ENCODE measurements at regions not wholly inside any gene's neighbourhood (a gene's known extent, or its start where the extent isn't known, plus 50 kb on each side); places are given as distances from the start of the nearest gene placed in this dataset.

GRCh38 chr15:70556779-70557178, 206.6 kb downstream of the UACA start:
- FAIRE-seq: no peak
- DNase-seq (ENCODE audit: low spot score): no peak

- FAIRE-seq: no peak
Measured at GRCh38 chr15:70556151-70556741, 207.1 kb downstream of the UACA start.

GRCh38 chr15:70555713-70556112, 207.6 kb downstream of the UACA start:
- no peak for DNase-seq (ENCODE audit: low spot score)
- FAIRE-seq: no peak

More at GRCh38 chr15:70556151-70556741, 207.1 kb downstream of the UACA start:
- no peak for DNase-seq (ENCODE audit: low spot score)

GRCh38 chr15:70547846-70548487, 215.4 kb downstream of the UACA start:
- no peak for FAIRE-seq

GRCh38 chr15:70545526-70545925, 217.8 kb downstream of the UACA start:
- DNase-seq (ENCODE audit: low spot score): no peak
- FAIRE-seq: no peak

More at GRCh38 chr15:70547846-70548487, 215.4 kb downstream of the UACA start:
- DNase-seq (ENCODE audit: low spot score): no peak

GRCh38 chr15:70541511-70541910, 221.8 kb downstream of the UACA start:
- no peak for FAIRE-seq
- DNase-seq (ENCODE audit: low spot score): no peak

GRCh38 chr15:70539912-70540530, 223.3 kb downstream of the UACA start:
- FAIRE-seq (no peak), DNase-seq (ENCODE audit: low spot score) (no peak)

- DNase-seq (ENCODE audit: low spot score): no peak
- FAIRE-seq: no peak
Measured at GRCh38 chr15:70539409-70539808, 223.9 kb downstream of the UACA start.

- DNase-seq (ENCODE audit: low spot score): peak; percentile 52
- no peak for FAIRE-seq
Measured at GRCh38 chr15:70538278-70538677, 225.1 kb downstream of the UACA start.

- no peak for FAIRE-seq
Measured at GRCh38 chr15:70535955-70536338, 227.4 kb downstream of the UACA start.

GRCh38 chr15:70535071-70535954, 228.0 kb downstream of the UACA start:
- no peak for FAIRE-seq

More at GRCh38 chr15:70535955-70536338, 227.4 kb downstream of the UACA start:
- no peak for DNase-seq (ENCODE audit: low spot score)

GRCh38 chr15:70533931-70534742, 229.2 kb downstream of the UACA start:
- FAIRE-seq (no peak), DNase-seq (ENCODE audit: low spot score) (no peak)

More at GRCh38 chr15:70535071-70535954, 228.0 kb downstream of the UACA start:
- no peak for DNase-seq (ENCODE audit: low spot score)

GRCh38 chr15:70532531-70533186, 230.7 kb downstream of the UACA start:
- DNase-seq (ENCODE audit: low spot score) (no peak), FAIRE-seq (no peak)

- FAIRE-seq: no peak
- DNase-seq (ENCODE audit: low spot score): no peak
Measured at GRCh38 chr15:70531576-70531975, 231.8 kb downstream of the UACA start.

- DNase-seq (ENCODE audit: low spot score) (no peak), FAIRE-seq (no peak)
Measured at GRCh38 chr15:70530906-70531305, 232.5 kb downstream of the UACA start.

- FAIRE-seq (no peak), DNase-seq (ENCODE audit: low spot score) (no peak)
Measured at GRCh38 chr15:70530503-70530902, 232.9 kb downstream of the UACA start.

- FAIRE-seq (peak; percentile 91), DNase-seq (ENCODE audit: low spot score) (no peak)
Measured at GRCh38 chr15:70530017-70530499, 233.3 kb downstream of the UACA start.

- FAIRE-seq (no peak), DNase-seq (ENCODE audit: low spot score) (no peak)
Measured at GRCh38 chr15:70528816-70529215, 234.5 kb downstream of the UACA start.

- DNase-seq (ENCODE audit: low spot score): no peak
- FAIRE-seq: no peak
Measured at GRCh38 chr15:70528270-70528706, 235.1 kb downstream of the UACA start.

- DNase-seq (ENCODE audit: low spot score) (no peak), FAIRE-seq (no peak)
Measured at GRCh38 chr15:70526974-70527325, 236.4 kb downstream of the UACA start.
